GM06990 (cell line): ENCODE measurements at regions not wholly inside any gene's neighbourhood (a gene's known extent, or its start where the extent isn't known, plus 50 kb on each side); places are given as distances from the start of the nearest gene placed in this dataset.

Source experiments
- DNase-seq: peaks from one replicate; pipeline ENCODE4 v3.0.0-alpha.2; 2011; ENCODE audit not compliant: insufficient read length; ENCODE audit errors: extremely low read depth
- H3K27me3 ChIP-seq: replicated peaks from 2 replicates; pipeline ENCODE4 v1.6.0; 2011; ENCODE audit warnings: low read length; ENCODE audit not compliant: control insufficient read depth, insufficient read depth
- H3K36me3 ChIP-seq: 2 replicates; pipeline ENCODE4 v1.5.1; 2011; ENCODE audit warnings: low read length; ENCODE audit not compliant: control insufficient read depth, insufficient read depth
- H3K4me3 ChIP-seq: replicated peaks from 2 replicates; pipeline ENCODE4 v1.5.1; 2011; ENCODE audit warnings: low read depth, mild to moderate bottlenecking, control low read depth, low read length
- CTCF ChIP-seq: IDR thresholded peaks from 2 replicates; pipeline ENCODE4 v1.5.1; 2011; ENCODE audit warnings: low read length, control low read depth, mild to moderate bottlenecking, inconsistent platforms; ENCODE audit not compliant: insufficient read depth, poor library complexity, severe bottlenecking

- DNase-seq = no peak
- Histone ChIP-seq H3K27me3 (no peaks in the 10 kb centered on the region), H3K36me3 (no peaks in the 10 kb centered on the region), H3K4me3 (no peak overlapping the region)
- TF ChIP-seq CTCF = no peak
Observed at GRCh38 chr7:114130866-114131265, 212.1 kb upstream of the PPP1R3A start.

DNA sequence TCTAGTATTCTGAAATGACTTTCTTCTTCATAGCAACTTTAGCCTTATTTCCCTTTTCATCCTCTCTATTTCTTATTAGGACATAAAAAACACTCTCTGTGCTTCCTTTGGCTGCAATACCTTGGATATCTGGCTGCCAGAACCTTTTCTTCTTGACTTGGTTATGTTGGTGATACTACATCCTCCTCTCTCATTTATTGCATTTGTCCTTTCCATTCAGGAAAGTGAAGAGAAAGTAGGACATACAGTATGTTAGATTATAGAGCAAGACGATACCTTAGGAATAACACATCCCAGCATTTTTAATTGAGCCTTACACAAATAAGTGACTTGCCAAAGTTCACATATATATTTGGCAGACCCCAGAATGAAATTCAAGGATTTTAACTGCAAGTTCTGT, 210.1 kb upstream of the PPP1R3A start:
- no peaks in the 10 kb centered on the region for H3K27me3 ChIP-seq
- no peaks in the 10 kb centered on the region for H3K36me3 ChIP-seq
- no peak for TF ChIP-seq CTCF
- no peak overlapping the region for H3K4me3 ChIP-seq
- DNase-seq = no peak

DNA sequence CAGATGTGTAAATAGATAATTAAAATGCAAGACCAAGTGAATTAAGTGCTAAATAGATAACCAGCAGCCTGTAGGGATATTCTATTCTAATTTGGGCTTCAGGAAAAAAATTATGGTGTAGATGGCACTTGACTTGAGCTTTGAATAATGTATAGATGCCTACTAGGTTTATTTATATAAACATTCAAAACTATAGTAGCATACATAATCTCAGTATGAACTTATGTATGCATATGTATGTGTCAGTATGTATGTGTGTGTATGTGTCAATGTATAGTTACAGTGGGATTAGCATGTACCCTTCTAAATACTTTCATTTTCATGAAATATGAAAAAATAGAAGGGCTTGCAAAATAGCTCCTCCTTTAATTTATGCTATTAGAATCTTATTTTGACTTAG, 207.3 kb upstream of the PPP1R3A start:
- Histone ChIP-seq H3K4me3 (no peak overlapping the region), H3K27me3 (no peaks in the 10 kb centered on the region), H3K36me3 (no peaks in the 10 kb centered on the region)
- DNase-seq = no peak
- TF ChIP-seq CTCF = no peak

- Histone ChIP-seq H3K4me3 (no peak overlapping the region), H3K36me3 (no peaks in the 10 kb centered on the region), H3K27me3 (no peaks in the 10 kb centered on the region)
- TF ChIP-seq CTCF = no peak
- no peak for DNase-seq
Observed at GRCh38 chr7:114112806-114113205, 194.0 kb upstream of the PPP1R3A start.

- Histone ChIP-seq H3K27me3 (no peaks in the 10 kb centered on the region; the same call in 1 of the 2 replicates), H3K4me3 (no peak overlapping the region), H3K36me3 (no peaks in the 10 kb centered on the region)
- no peak for DNase-seq
- TF ChIP-seq CTCF = no peak
Observed at GRCh38 chr7:114110666-114111065, 191.9 kb upstream of the PPP1R3A start.

DNA sequence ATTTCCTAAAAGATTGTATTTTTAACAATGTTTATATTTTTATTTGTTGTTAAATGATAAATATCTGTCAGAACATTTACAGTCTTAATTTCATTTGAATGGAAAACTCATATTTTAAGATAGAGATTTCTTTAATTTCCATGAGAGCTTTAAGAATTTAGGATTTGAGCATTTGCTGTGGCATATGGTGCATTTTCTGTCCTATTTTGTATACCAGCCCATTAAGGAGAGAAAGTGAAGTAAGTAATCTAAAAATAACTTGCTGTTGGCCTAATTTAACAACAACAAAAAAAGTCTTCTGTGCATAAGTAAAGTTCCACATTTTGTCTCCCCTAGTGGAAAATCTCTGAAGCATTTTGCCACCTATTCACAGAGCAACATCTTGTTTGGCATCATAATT, 190.9 kb upstream of the PPP1R3A start:
- DNase-seq = no peak
- TF ChIP-seq CTCF = no peak

More for the DNA sequence above, 190.9 kb upstream of the PPP1R3A start:
- no peaks in the 10 kb centered on the region for H3K36me3 ChIP-seq
- H3K4me3 ChIP-seq = no peak overlapping the region
- no peaks in the 10 kb centered on the region; the same call in 1 of the 2 replicates for H3K27me3 ChIP-seq
